ENCODE measurements at regions not wholly inside any gene's neighbourhood (a gene's known extent, or its start where the extent isn't known, plus 50 kb on each side); places are given as distances from the start of the nearest gene placed in this dataset.

DNA sequence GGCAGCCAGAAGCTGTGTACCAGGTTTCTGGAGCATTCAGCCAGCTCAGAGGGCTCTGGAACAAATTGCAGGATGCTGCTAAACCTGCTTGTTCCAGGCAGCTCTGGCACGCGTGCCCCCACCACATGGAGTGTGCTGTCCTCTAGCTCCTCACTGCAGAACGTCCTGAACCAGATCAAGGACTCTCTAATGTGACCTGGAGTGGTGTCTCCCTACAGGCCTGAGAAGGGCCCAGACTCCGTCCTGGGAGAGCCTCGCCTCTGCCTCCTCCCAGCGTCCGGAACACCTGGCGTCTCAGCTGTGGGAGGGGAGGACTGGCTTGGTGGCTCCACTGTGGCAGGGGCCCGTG is 115.6 kb upstream of the GPC1 start:
- DNase-seq (ENCODE audit: low spot score): no peak

GRCh38 chr2:240320204-240320993 is 115.1 kb upstream of the GPC1 start:
- peak; percentile 42 for DNase-seq (ENCODE audit: low spot score)

DNA sequence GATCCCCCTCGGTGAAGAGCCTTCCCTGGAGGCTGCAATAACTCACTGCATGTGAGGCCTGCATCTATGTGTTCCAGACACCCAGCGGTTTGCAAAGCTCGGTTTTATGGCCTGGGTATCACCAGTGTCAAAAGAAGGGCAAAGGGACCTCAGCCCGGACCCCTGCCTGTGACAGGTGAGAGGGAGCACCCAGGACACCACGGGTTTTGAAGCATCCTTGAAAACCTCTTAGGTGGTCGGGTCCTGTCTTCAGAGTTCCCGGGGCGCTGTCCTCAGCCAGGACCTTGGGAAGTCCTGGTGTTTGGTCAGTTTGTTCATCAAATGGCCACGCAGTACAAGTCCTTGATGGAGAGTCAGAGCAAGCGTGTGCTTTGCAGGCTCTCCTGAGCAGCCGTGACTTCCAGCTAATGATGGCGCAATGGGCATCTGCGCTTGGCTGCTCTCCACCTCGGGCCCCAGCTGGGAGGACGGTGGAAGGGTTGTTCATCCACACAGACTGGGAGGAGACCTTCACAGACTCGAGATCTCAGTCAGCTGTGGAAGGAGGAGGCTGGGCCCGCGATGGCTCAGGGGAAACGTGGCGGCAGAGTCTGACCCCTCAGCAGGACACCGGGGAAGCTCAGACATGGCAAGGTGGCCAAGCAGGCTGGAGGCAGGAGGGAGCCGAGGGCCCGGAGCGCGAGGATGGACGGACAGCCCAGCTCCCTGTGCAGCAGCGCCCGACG is 113.1 kb upstream of the GPC1 start:
- peak; percentile 34 for DNase-seq (ENCODE audit: low spot score)

DNA sequence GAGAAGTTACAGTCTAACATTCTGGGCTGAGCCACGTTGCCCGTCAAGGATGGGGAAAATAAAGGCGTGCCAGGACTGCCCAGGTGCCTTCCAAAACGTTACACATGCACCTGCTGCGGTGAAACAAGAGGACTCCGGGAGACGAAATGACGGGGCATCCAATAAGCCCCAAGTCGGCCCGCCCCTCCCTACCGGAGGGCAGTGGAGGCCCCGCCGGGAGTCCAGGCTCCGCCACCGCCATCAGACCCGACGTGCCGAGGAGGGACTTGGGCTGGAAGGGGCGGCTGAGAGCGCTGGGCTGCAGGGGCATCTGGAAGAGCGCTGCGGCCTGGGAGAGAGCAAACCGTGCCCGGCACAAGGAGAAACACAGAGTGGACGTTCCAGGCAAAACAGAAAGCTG is 112.5 kb upstream of the GPC1 start:
- DNase-seq (ENCODE audit: low spot score): peak; percentile 39

DNA sequence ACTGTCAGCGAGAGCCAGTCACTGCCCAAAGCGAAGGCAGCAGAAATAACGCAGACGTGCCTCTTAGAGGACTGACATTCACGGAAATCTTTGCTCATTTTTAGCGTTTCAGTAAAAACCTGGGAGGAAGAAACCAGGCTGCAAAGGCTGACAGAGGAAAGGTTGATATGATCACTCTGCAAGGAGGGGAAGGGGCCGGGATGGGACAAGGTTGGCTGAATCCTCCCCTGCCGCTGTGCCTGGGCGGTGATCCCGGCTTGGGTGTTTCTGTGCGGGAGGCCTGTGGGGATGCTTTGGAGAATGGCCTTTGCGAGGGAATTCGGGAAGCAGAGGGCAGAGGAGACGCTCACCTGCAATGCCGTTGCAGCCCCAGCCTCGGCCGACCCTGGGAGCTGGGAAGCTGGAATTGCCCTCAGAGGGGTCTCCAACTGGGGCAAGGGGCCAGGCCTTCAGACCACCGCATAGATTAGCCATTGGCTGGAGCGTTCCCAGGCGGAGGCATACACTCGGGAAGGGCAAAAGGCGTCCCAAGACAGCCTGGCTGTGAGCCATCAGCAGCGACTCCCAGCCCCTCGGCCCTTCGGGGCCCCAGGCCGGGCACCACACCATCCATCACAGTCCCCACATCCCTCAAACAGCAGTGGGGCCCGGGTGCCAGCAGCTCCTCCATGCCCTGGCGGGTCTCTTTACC is 111.7 kb upstream of the GPC1 start:
- no peak for DNase-seq (ENCODE audit: low spot score)

- no peak for DNase-seq (ENCODE audit: low spot score)
These were observed 111.0 kb upstream of the GPC1 start for GRCh38 chr2:240324312-240325015.

DNA sequence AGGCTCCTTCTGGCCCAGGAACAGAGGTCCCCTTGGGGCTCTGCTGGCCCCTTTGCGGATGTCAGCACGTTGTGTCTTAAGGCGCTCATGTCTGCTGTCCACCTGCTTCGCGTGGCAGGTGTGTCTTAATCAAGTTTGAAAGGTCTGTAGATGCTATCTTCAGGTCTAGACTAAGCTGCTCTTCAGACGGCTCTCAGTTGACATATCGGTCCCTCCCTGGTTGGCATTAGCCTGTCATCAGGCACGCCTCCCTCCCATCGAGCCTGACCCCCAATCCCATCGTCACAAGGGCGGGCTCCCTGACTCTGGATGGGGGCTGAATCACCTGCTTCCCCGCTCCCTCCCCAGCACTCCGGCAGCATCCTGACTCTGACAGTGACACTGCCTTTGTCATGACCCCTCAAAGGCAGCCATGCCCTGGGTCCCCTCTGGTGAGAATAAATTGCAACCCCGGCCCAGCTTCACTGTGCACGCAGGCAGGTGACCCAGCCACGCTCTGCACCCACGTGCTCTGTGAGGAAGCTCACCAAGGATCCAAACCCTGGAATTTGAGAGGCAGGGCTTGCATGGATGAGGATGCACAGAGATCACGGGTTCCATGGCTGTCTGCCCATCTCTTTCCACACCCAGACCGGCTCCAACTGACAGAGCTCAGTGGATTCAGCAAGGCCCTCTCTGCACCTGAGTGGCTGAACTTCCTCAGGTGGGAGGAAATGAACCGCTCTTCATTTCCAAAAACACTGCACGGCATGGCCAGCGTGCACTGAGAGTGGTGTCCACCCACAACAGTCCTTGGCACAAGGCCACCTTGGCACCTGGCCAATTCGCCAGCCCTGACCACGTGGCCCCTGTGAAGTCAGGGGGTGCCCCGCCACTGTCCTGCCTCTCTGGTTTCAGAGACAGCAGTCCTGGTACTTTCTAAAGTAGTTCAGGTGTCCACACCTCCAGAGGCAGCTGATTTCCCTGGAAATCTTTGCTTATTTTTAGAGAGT is 110.2 kb upstream of the GPC1 start:
- peak; percentile 66 for DNase-seq (ENCODE audit: low spot score)

DNA sequence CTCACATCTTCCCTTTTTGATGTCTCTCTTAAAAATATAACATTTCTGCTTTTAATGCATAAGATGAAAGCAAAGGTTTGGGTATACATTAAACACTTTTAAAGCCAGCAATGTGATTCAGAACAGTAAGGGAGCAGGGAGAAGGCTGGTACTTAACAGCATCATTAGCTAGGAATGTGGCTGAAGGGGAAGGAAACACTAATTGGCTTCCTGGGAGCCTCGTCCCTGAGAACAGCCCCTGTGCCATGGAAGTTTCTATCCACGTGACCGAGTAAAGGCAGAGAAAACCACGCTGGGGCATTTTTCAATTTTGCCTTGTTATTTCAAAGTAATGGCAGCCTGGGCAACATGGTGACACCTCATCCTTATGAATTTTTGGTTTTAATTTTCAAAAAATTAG is 109.2 kb upstream of the GPC1 start:
- no peak for DNase-seq (ENCODE audit: low spot score)

GRCh38 chr2:240326886-240327285 is 108.6 kb upstream of the GPC1 start:
- no peak for DNase-seq (ENCODE audit: low spot score)

- DNase-seq (ENCODE audit: low spot score): no peak
These were observed 107.9 kb upstream of the GPC1 start for GRCh38 chr2:240327566-240327965.

DNA sequence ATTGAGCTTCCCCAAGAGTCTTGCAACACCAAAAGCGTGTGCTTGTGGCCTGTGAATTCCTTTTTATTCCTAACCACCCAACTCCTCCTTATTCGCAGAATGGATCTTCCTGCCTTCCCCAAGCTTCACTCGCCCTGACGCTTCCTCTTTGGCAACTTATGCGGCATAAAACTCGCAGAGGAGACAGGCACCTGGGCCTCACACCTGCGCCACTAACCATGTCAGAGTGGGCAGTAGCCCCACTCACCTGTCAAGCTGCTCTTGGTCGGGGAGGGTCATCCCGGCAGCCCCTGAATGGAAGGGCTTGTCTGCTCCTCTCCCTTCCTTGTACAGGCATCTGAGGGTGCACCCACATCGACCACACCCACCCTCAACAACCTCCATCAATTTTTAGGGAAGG is 106.9 kb upstream of the GPC1 start:
- DNase-seq (ENCODE audit: low spot score): no peak

- DNase-seq (ENCODE audit: low spot score): no peak
These were observed 106.3 kb upstream of the GPC1 start for GRCh38 chr2:240329116-240329665.

DNA sequence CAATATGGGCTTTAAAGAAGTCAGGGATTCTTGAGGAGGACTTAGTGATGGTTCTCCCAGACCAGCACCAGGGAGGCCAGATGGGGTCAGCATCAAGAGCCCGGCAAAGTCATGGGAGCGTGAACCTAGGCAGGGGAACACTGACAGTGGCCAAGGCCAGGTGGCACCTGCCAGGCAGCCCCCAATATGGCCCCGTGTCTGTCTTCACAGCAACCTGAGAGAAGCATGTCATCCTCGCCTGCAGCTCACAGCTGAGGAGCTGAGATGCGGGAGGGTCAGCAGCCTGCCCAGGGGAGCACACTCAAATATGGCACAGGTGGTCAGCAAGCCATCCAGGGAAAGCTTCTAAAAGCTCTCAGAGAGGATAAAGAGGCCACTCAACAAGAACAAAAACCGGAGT is 105.7 kb upstream of the GPC1 start:
- DNase-seq (ENCODE audit: low spot score): no peak

DNA sequence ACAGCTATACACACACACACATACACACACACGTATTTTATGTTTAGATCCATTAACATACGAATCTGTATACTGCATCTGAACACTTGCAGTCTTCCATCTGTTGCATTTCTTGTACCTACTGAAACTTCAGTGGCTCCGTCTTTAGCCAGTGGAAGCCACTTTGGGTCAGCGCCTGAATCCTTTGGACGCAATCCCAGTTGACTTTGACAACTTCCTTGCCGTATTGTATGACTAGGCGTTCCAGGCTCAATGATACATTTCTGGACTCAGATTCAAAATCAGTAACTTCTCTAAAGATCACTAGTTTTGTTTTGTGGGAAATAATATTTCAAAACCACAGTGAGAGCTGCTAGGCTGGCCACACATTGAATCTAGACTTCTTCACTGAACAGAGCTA is 101.5 kb upstream of the GPC1 start:
- peak; percentile 24 for DNase-seq (ENCODE audit: low spot score)

DNA sequence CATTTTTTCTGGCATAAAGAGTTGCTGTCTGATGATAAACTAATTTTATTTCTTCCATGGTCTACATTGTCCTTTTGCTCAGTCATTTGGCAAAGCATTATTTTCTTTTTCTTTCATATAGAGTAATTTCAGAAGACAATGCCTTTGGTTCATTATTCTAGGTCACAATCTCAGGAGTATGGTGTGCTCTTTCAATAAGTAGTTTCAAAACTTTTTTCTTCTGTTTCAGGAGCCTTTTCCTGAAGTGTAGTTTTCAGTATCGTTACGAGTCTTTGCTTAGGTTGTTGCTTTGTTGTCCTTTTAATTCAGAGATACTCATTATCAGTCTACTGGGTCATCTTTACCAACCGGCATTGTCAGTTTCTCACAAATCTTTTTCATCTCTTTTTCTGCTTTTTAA is 100.4 kb upstream of the GPC1 start:
- DNase-seq (ENCODE audit: low spot score): no peak

DNA sequence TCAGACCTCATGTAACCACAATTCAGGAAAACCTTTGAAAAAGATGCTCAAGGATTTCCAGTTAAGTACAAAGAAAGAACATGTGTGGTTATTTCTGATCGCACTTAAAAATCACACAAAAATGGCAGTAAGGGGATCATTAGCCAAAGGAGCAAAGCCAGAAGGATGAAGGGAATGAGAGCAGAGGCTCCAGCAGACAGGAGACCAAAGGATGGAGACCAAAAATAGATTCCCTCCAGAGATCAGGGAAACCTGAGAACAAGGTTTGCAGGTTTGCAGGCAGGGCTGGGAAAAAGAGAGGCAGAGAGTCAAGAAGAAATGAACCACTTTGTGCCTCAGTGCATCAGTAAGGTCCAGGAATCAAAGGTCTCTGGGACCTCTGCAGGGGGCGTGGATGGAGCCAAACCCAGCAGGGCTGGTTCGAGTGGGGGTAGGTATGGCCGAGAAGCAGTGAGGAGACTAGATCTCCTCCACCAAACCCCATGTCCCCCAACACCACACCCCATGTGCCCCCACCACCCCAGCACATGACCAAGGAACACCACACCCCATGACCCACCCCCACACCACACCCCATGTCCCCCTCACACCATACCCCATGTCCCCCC is 98.5 kb upstream of the GPC1 start:
- DNase-seq (ENCODE audit: low spot score): peak; percentile 19

DNA sequence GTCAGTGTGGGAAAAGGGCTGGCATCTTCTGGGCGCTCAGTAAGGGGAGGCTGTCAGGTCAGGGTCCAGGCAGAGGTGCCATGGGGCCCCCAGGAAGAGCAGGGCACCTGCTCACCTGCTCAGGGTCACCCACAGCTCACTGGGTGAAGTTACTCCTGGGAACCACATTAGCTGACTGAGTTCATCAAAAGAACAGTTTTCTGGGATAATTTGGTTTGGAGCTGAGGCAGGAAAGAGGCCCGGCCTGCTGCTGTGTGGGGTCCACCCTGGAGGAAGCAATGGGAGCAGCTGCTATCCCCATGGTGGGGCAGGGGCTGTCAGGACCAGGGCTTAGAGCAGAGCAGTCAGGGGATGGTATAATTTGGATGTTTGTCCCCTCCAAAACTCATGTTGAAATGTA is 97.2 kb upstream of the GPC1 start:
- DNase-seq (ENCODE audit: low spot score): peak; percentile 10

- no peak for DNase-seq (ENCODE audit: low spot score)
These were observed 95.8 kb upstream of the GPC1 start for GRCh38 chr2:240339411-240340360.

DNA sequence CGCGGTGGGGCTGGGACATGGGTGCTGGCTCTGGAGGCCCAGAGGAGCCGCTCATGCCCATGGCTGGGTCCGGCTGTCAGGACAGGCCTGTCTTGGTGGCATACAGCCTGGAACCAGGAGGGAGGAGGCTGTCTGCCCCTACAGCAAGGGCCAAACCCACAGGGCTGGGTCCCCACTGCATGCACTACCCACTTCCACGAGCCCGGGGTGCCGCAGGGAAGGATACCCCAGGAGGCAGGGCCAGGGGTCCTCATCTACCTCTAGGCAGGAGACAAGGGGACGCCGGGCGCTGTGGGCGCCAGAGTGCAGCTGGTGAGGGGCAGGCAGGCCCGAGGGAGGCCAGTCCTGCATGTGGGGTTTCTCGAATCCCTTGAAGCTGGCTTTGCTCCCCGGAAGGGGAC is 95.1 kb upstream of the GPC1 start:
- DNase-seq (ENCODE audit: low spot score): no peak

Data from ureter (tissue), 1 donor.